Transverse colon (tissue), 4 donors: ENCODE measurements at regions not wholly inside any gene's neighbourhood (a gene's known extent, or its start where the extent isn't known, plus 50 kb on each side); places are given as distances from the start of the nearest gene placed in this dataset.
"Not testable (repeated sequence)": the region's sequence is repeated elsewhere in the genome, so short reads cannot be mapped to it uniquely, and the experiment has no call there.

Experiments
- DNase-seq: peaks from one replicate; pipeline ENCODE4 v3.0.0-alpha.2; 2019
- H3K27ac ChIP-seq, 4 donors: fragments of 200-600 bp; sonication (generic); 2 replicates each; pipeline ENCODE4 v1.5.1; 2016 to 2018; ENCODE audit warnings: inconsistent platforms in 4 of 4
- H3K27me3 ChIP-seq: fragments of 200-600 bp; sonication (generic); 2 replicates; pipeline ENCODE4 v1.5.1; 2017; ENCODE audit warnings: inconsistent platforms
- H3K36me3 ChIP-seq, 4 donors: fragments of 200-600 bp; sonication (generic); 2 replicates each; pipeline ENCODE4 v1.5.1; 2017 to 2019; ENCODE audit warnings: inconsistent platforms in 4 of 4
- H3K4me1 ChIP-seq, 4 donors: fragments of 200-600 bp; sonication (generic); 2 replicates each; pipeline ENCODE4 v1.5.1; 2017 to 2020; ENCODE audit warnings: inconsistent platforms in 4 of 4
- H3K4me3 ChIP-seq, 4 donors: fragments of 200-600 bp; sonication (generic); 1 replicate in 1 of 4; 2 replicates in 3 of 4; pipeline versions ENCODE4 v1.5.1 to v1.6.1; 2017 to 2019; ENCODE audit warnings: inconsistent platforms in 4 of 4
- H3K9me3 ChIP-seq, 2 donors: fragments of 200-600 bp; sonication (generic); 2 replicates each; pipeline ENCODE4 v1.5.1; 2017 to 2019; ENCODE audit warnings: inconsistent platforms in 2 of 2
- WGBS, 2 donors: methylation state at CpG; one replicate each; pipeline ENCODE4 v1.1.5; 2018; ENCODE audit warnings: low coverage in 1 of 2; 5-methylcytosine and 5-hydroxymethylcytosine counted together
- in situ Hi-C, 4 donors: fragments of 200-750 bp; cut with MboI; loops; one replicate each; pipeline versions ENCODE4 v1.15.0 to v1.15.1; 2017; ENCODE audit warnings: low sequenced_read_pairs in 3 of 4, low pct_ligation_motif_present in 1 of 4, low pct_unique_long_range_greater_than_20kb in 1 of 4
- intact Hi-C: fragments of 100-400 bp; cut with DNase I; formaldehyde crosslinking; loops from one replicate; pipeline ENCODE4 v1.15.1; 2023; ENCODE audit warnings: low total_unique reads

- H3K27me3 ChIP-seq, H3K4me1 ChIP-seq, H3K9me3 ChIP-seq, in situ Hi-C loops, H3K4me3 ChIP-seq, H3K36me3 ChIP-seq, intact Hi-C loops, DNase-seq, H3K27ac ChIP-seq: not testable (repeated sequence)
- no CpG with 5 or more reads among the region's 5 CpGs for WGBS, 2 donors
Measured at GRCh38 chr1:120634816-120635806, 88.6 kb upstream of the NBPF26 start.

DNA sequence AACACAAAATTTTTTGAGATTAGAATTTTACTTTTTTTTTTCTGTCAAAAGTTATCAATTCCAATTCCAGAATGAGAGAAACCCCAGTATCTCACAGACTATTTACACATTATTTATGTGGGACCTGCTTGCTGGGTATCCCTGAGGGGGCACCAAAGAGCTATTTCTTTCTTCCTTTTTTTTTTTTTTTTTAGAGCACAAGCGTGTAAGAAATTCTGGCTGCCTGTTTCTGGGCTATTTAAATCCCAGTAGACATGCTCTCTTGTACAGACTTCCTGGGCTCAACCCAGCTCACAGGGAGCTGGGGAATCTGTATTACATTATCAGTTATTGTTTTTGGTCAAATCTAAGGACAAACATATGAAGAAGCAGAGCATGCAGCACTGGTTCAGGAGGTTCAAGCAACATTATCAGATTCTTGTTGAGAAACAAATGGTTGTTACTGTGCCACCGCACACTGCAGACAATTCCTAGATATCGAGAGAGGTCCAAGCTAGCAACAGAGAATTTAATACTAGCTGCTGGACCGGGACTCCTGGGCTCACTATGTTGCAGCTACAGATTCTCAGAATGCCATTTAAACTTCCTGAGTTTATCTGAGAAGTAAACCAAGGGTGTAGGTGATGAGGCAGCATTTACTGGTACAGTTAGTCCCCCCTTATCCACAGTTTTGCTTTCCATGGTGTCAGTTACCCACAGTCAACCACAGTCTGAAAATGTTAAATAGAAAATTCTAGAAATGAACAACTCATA, 83.3 kb upstream of the NBPF26 start:
- H3K36me3 ChIP-seq, H3K27me3 ChIP-seq, H3K27ac ChIP-seq, H3K4me1 ChIP-seq, H3K9me3 ChIP-seq, H3K4me3 ChIP-seq, intact Hi-C loops, DNase-seq, in situ Hi-C loops: not testable (repeated sequence)
- WGBS, 2 donors: no CpG with 5 or more reads among the region's 4 CpGs

DNA sequence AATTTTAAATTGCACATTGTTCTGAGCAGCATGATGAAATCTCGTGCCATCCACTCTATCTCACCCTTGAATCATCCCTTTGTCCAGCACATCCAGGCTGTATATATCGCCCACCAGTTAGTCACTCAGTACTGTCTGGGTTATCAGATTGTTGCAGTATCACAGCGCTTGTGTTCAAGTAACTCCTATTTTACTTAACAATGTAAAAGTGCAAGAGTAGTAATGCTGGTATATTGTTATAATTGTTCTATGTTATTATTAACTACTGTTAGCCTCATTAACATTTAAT, 82.8 kb upstream of the NBPF26 start:
- H3K4me3 ChIP-seq, H3K27me3 ChIP-seq, H3K4me1 ChIP-seq, DNase-seq, H3K9me3 ChIP-seq, in situ Hi-C loops, H3K27ac ChIP-seq, H3K36me3 ChIP-seq, intact Hi-C loops: not testable (repeated sequence)
- whole genome bisulfite sequencing, 2 donors: no CpG with 5 or more reads among the region's 3 CpGs

- H3K9me3 ChIP-seq, H3K4me1 ChIP-seq, in situ Hi-C loops, DNase-seq, H3K4me3 ChIP-seq, H3K36me3 ChIP-seq, intact Hi-C loops, H3K27ac ChIP-seq, H3K27me3 ChIP-seq: not testable (repeated sequence)
- no CpG with 5 or more reads among the region's 2 CpGs for WGBS, 2 donors
Measured at GRCh38 chr1:120647182-120647581, 76.6 kb upstream of the NBPF26 start.

DNA sequence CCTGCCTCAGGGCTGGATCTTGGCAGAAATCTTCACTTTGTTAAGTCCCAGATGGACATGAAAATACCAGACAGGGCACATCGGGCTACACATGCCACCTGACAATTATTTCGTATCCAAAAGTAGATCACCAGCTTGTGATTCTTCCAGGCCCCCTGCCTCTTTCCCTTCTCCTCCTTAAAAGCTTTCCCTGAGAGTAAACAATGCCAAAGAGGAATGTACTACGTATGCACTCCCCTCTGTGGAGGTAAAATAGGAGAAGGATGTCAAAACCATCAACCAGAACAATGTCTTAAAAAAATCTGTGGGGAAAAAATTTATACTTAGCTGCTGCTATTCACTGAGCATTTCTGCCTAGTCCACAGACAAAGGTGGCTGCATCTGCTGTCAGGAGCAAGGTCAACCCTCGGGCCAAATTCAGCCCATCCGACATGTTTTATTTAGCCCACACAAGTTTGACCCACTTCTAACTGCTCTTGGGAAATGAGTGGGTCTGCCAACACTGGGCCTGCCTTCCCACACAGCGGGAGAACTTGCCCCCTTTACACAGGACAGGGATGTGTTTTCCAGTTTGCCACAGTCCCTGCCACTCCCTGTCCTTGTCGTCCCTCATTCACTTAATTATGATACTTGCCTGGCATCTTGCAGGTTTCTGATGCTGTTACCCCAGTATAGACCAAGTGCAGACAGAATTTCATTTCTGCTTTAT, 74.7 kb upstream of the NBPF26 start:
- H3K36me3 ChIP-seq, H3K27me3 ChIP-seq, DNase-seq, intact Hi-C loops, H3K27ac ChIP-seq, H3K4me1 ChIP-seq, H3K4me3 ChIP-seq, in situ Hi-C loops, H3K9me3 ChIP-seq: not testable (repeated sequence)
- no CpG with 5 or more reads among the region's 7 CpGs for WGBS, 2 donors

- H3K4me1 ChIP-seq, H3K27ac ChIP-seq, H3K9me3 ChIP-seq, DNase-seq, H3K4me3 ChIP-seq, intact Hi-C loops, H3K27me3 ChIP-seq, in situ Hi-C loops, H3K36me3 ChIP-seq: not testable (repeated sequence)
- WGBS, 2 donors: no CpG with 5 or more reads among the region's 2 CpGs
Measured at GRCh38 chr1:120649730-120650129, 74.0 kb upstream of the NBPF26 start.

DNA sequence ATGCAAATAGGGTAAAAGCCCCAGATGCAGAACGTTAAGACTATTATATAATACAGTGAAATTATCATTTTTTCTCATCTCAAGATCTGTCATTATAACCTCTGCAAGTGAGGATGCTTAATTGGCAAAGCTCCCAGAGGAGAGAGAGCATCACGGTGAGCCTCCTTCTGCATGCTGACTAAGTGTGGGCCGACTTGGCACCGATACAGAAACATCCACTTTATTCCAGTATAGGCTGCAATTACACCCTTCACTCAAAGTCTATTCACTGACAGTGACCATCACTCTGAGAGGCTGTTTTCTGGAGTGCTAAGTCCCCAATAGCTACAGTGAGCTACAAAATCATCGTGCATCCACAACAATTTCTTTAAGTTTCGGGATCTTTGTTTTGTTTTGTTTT, 69.6 kb upstream of the NBPF26 start:
- H3K36me3 ChIP-seq, in situ Hi-C loops, intact Hi-C loops, H3K27ac ChIP-seq, H3K4me1 ChIP-seq, H3K27me3 ChIP-seq, H3K4me3 ChIP-seq, DNase-seq, H3K9me3 ChIP-seq: not testable (repeated sequence)
- no CpG with 5 or more reads among the region's 6 CpGs for WGBS, 2 donors

DNA sequence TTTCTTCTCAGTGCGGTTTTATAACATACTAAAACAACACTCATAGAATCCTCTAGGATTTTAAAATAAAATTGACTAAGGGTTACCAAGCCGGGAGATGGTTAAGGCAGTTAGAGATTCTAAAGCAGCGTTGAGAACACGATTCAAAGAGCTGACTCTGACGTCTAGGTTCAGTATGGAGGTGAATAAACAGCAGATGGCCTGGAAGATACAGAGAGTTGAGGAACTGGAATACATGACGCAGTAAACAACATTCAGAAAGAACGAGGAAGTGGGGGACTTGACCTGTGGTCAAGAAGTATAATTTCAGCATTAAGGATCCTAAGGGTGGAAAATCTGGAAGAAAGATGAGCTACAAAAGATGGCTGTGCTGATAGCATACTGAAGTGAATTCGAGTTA, 68.4 kb upstream of the NBPF26 start:
- intact Hi-C loops, H3K27me3 ChIP-seq, H3K27ac ChIP-seq, H3K36me3 ChIP-seq, H3K9me3 ChIP-seq, in situ Hi-C loops, H3K4me1 ChIP-seq, DNase-seq, H3K4me3 ChIP-seq: not testable (repeated sequence)
- WGBS, 2 donors: no CpG with 5 or more reads among the region's 8 CpGs

- in situ Hi-C loops, H3K27ac ChIP-seq, H3K27me3 ChIP-seq, H3K4me3 ChIP-seq, H3K9me3 ChIP-seq, intact Hi-C loops, DNase-seq, H3K4me1 ChIP-seq, H3K36me3 ChIP-seq: not testable (repeated sequence)
- WGBS, 2 donors: no CpG with 5 or more reads among the region's 5 CpGs
Measured at GRCh38 chr1:120656116-120656515, 67.6 kb upstream of the NBPF26 start.

DNA sequence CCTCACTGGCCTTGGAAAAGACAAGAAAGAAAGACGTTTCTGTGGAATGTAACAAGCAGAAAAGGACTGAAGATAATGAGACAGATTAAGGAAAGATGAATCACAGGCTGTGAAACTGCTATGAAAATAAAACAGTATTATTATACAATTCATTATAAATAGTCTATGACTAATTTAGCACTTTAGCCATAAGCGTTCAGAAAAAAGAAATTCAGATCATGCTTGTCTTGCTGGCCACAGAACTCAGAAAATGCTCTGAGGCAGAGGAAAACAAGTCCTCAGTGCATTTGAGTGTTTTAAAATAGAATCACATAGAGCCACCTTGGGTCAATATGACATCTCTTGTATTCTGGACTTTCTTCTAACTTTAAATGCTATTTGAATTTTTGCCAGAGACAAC, 65.9 kb upstream of the NBPF26 start:
- H3K9me3 ChIP-seq, intact Hi-C loops, in situ Hi-C loops, H3K27ac ChIP-seq, H3K36me3 ChIP-seq, H3K27me3 ChIP-seq, DNase-seq, H3K4me3 ChIP-seq, H3K4me1 ChIP-seq: not testable (repeated sequence)
- no CpG with 5 or more reads among the region's 2 CpGs for WGBS, 2 donors
